ENCODE measurements at regions not wholly inside any gene's neighbourhood (a gene's known extent, or its start where the extent isn't known, plus 50 kb on each side); places are given as distances from the start of the nearest gene placed in this dataset.

- TF ChIP-seq CTCF (IDR thresholded peaks at IDR 0.05), result no peak
- TF ChIP-seq POLR2A (IDR thresholded peaks at IDR 0.05), result no peak
These were observed 754.6 kb downstream of the REEP3 start for GRCh38 chr10:64275774-64276173.

All from Peyer's patch (tissue), 4 donors.